IPS-15b (cell line): ENCODE measurements at regions not wholly inside any gene's neighbourhood (a gene's known extent, or its start where the extent isn't known, plus 50 kb on each side); places are given as distances from the start of the nearest gene placed in this dataset.

Experiments
- H3K27me3 ChIP-seq: one replicate; pipeline ENCODE4 v1.6.1; 2013; ENCODE audit warnings: low read length; ENCODE audit not compliant: control insufficient read depth, insufficient read depth
- H3K36me3 ChIP-seq: one replicate; pipeline ENCODE4 v1.6.1; 2013; ENCODE audit warnings: low read length; ENCODE audit not compliant: control insufficient read depth, insufficient read depth
- H3K4me1 ChIP-seq: one replicate; pipeline ENCODE4 v1.6.1; 2013; ENCODE audit warnings: mild to moderate bottlenecking, low read length; ENCODE audit not compliant: control insufficient read depth, insufficient read depth
- H3K4me3 ChIP-seq: one replicate; pipeline ENCODE4 v1.5.1; 2013; ENCODE audit warnings: low read depth, low read length
- H3K9ac ChIP-seq: one replicate; pipeline ENCODE4 v1.6.1; 2013; ENCODE audit warnings: low read depth, mild to moderate bottlenecking, low read length
- H3K9me3 ChIP-seq: one replicate; pipeline ENCODE4 v1.6.1; 2013; ENCODE audit warnings: mild to moderate bottlenecking, low read length; ENCODE audit not compliant: control insufficient read depth, insufficient read depth

- Histone ChIP-seq H3K27me3 (no peaks in the 10 kb centered on the region), H3K4me3 (no peak overlapping the region), H3K36me3 (no peaks in the 10 kb centered on the region), H3K4me1 (no peaks in the 10 kb centered on the region), H3K9me3 (peaks cover 3% of the 10 kb centered on the region), H3K9ac (no peak overlapping the region)
Measured at GRCh38 chr10:128463991-128464760, 338.0 kb upstream of the MKI67 start.

DNA sequence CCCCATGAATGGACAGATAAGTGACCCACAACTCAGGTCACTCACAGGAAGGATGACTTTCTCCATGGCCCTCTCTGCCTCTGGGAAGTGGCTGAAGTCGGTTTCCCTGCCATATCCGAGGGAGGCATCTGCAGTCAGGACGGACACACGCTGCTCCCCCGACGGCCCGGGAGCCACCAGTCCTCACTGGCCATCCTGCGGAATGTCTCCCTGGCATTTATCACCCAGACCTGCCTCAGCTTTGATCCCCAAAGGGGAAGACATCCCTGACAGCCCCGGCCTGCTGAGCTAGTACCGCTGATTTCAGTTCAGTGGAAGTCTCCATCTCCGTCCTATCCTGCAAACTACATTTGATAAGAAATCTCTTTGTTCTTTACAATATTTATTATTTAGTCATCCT lies 339.5 kb upstream of the MKI67 start:
- Histone ChIP-seq H3K36me3 (no peaks in the 10 kb centered on the region), H3K9me3 (peaks cover 3% of the 10 kb centered on the region), H3K9ac (no peak overlapping the region), H3K4me1 (no peaks in the 10 kb centered on the region), H3K27me3 (no peaks in the 10 kb centered on the region), H3K4me3 (no peak overlapping the region)

GRCh38 chr10:128466831-128467371 lies 340.7 kb upstream of the MKI67 start:
- H3K9me3 ChIP-seq, result peaks cover 3% of the 10 kb centered on the region
- no peaks in the 10 kb centered on the region for H3K27me3 ChIP-seq

DNA sequence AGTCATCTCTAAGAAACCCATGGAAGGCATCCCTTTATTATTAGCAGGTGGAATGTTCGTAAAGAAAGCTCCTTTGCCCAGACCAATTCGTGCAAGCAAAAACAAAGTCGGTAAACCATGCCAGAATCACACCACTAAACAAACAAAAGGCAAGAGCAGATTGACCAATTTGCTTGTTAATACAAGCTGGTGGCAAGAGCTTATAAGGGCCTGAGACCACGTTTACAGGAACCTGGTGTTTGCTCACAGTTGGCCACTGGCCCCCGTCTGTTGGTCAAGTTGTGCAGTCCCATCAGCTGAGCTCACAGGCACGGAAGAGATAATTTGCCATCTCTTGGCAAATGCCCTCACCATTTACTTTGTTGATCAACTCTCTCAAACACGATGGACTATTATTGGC lies 342.2 kb upstream of the MKI67 start:
- H3K9ac ChIP-seq, result no peak overlapping the region
- H3K36me3 ChIP-seq, result no peaks in the 10 kb centered on the region
- no peaks in the 10 kb centered on the region for H3K27me3 ChIP-seq
- peaks cover 3% of the 10 kb centered on the region for H3K9me3 ChIP-seq
- no peak overlapping the region for H3K4me3 ChIP-seq
- H3K4me1 ChIP-seq, result no peaks in the 10 kb centered on the region

More at GRCh38 chr10:128466831-128467371, 340.7 kb upstream of the MKI67 start:
- Histone ChIP-seq H3K9ac (no peak overlapping the region), H3K4me1 (no peaks in the 10 kb centered on the region), H3K36me3 (no peaks in the 10 kb centered on the region), H3K4me3 (no peak overlapping the region)

GRCh38 chr10:128469515-128469914 lies 343.3 kb upstream of the MKI67 start:
- no peaks in the 10 kb centered on the region for H3K4me1 ChIP-seq

DNA sequence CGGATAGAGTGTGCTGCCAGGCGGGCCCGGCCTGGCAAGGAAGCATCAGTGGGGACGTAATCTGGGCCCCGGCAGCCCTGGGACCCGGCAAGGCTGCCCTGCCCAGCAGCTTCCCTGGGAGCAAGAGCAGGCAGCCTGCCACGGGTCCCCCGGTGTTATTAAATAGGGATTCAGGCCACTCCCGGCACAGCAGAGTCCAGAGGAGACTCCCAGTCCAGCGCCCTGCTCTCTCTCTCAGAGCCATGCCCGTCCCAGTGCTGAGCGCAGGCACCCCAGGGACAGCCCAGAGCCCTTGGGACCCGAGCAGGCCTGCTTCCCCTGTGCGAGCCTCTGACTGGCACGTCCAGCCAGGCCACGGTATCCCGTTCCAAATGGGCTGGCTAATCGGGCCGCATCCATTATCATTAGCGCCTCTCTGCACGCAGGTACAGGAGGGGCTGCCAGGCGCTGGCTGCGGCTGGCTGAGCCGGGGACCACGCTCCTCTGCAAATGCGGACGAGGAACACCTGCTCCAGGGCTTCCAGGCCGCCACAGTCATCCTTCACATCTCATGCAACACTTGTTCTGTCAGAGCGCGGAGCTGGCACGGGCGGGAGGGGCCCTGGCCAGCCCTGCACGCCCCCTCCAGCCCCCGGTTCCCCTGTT lies 344.2 kb upstream of the MKI67 start:
- Histone ChIP-seq H3K9me3 (no peaks in the 10 kb centered on the region), H3K4me1 (no peaks in the 10 kb centered on the region), H3K27me3 (no peaks in the 10 kb centered on the region), H3K36me3 (no peaks in the 10 kb centered on the region), H3K4me3 (no peak overlapping the region), H3K9ac (no peak overlapping the region)

More at GRCh38 chr10:128469515-128469914, 343.3 kb upstream of the MKI67 start:
- Histone ChIP-seq H3K4me3 (no peak overlapping the region), H3K9ac (no peak overlapping the region), H3K27me3 (no peaks in the 10 kb centered on the region), H3K36me3 (no peaks in the 10 kb centered on the region), H3K9me3 (peaks cover under 1% of the 10 kb centered on the region)

DNA sequence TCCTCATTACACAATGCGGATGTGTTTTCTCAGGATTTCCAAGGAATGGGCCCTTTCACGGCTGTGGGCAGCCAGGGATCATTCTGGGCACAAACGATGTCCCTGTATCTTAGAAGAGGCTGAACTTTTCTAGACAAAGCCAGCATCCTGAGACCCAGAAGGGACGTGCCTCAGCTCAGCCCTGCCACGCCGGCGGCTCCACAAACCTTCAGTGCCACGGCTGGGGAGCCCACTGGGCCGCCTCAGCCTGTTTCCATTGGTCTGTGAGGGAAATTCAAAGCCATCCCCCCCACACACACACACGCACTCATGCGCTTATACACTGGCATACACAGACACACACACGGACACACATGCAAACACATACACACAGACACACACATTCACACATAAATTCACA lies 344.9 kb upstream of the MKI67 start:
- H3K4me1 ChIP-seq, result no peaks in the 10 kb centered on the region
- H3K9ac ChIP-seq, result no peak overlapping the region
- no peaks in the 10 kb centered on the region for H3K9me3 ChIP-seq
- H3K4me3 ChIP-seq, result no peak overlapping the region
- no peaks in the 10 kb centered on the region for H3K27me3 ChIP-seq
- no peaks in the 10 kb centered on the region for H3K36me3 ChIP-seq

- no peak overlapping the region for H3K4me3 ChIP-seq
- no peak overlapping the region for H3K9ac ChIP-seq
- H3K27me3 ChIP-seq, result no peaks in the 10 kb centered on the region
- H3K4me1 ChIP-seq, result no peaks in the 10 kb centered on the region
- H3K9me3 ChIP-seq, result no peaks in the 10 kb centered on the region
- no peaks in the 10 kb centered on the region for H3K36me3 ChIP-seq
Measured at GRCh38 chr10:128472196-128472595, 346.0 kb upstream of the MKI67 start.

DNA sequence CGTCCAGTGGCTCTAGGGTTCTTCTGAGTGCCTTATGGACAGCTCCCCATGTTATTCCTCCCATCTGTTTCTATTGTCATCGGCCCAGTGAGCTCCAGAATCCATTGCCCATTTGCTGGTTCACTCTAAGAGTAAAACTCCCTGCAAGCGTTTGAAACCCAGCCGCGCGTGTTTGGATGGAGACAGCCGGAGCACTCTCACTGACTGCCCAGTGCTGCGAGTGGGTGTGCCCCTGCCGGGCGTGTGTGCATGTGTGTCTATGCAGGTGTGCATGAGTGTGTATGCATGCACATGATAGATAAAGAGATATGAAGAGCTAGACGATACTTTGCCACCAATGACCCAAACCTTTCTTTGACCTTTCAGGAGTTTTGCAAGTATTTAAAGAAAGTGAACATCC lies 347.2 kb upstream of the MKI67 start:
- Histone ChIP-seq H3K36me3 (no peaks in the 10 kb centered on the region), H3K9me3 (no peaks in the 10 kb centered on the region), H3K9ac (no peak overlapping the region), H3K4me3 (no peak overlapping the region), H3K27me3 (no peaks in the 10 kb centered on the region), H3K4me1 (no peaks in the 10 kb centered on the region)

- Histone ChIP-seq H3K4me3 (no peak overlapping the region), H3K36me3 (no peaks in the 10 kb centered on the region), H3K9ac (no peak overlapping the region), H3K9me3 (no peaks in the 10 kb centered on the region), H3K27me3 (no peaks in the 10 kb centered on the region), H3K4me1 (no peaks in the 10 kb centered on the region)
Measured at GRCh38 chr10:128473911-128474310, 347.7 kb upstream of the MKI67 start.

DNA sequence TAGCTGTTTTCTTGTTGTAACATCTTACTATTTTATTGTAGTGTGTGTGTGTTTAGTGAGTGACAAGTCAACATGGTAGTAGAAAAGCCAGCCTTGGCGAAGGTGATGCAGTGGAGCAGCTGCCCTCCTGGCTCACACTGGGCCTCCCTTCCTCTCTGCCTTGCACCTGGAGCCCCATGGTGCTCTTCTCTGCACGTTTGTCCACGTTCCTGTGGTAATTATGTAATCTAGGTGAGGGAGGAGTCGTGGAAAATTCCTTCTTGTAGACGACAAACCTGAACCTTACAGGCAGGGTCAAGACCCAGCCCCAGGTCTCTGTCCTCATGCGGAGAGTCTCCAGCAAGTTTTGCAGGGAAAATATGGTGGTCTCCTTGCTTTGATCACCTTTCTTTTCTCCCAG lies 348.3 kb upstream of the MKI67 start:
- Histone ChIP-seq H3K4me3 (no peak overlapping the region), H3K9me3 (no peaks in the 10 kb centered on the region), H3K27me3 (no peaks in the 10 kb centered on the region), H3K4me1 (no peaks in the 10 kb centered on the region), H3K9ac (no peak overlapping the region), H3K36me3 (no peaks in the 10 kb centered on the region)
